Activated CD4-positive, alpha-beta T cell treated with anti-CD3 and anti-CD28 coated beads, Interleukin-2, amount 50 U/mL, for 16 hours (primary cell): ENCODE measurements at regions not wholly inside any gene's neighbourhood (a gene's known extent, or its start where the extent isn't known, plus 50 kb on each side); places are given as distances from the start of the nearest gene placed in this dataset.
A peak's percentile ranks its signal among the peaks of the same experiment; 100 is the strongest.

Experiments used
- DNase-seq: peaks from one replicate; pipeline ENCODE4 v3.0.0-alpha.2; 2020

- DNase-seq, result no peak
Measured at GRCh38 chr2:16615687-16616615, 49.7 kb downstream of the CYRIA start.

GRCh38 chr2:16615246-16615645, 50.4 kb downstream of the CYRIA start:
- DNase-seq, result no peak

GRCh38 chr2:16614314-16614860, 51.2 kb downstream of the CYRIA start:
- no peak for DNase-seq

GRCh38 chr2:16613539-16614011, 52.1 kb downstream of the CYRIA start:
- peak; percentile 25 for DNase-seq

GRCh38 chr2:16612490-16612889, 53.1 kb downstream of the CYRIA start:
- DNase-seq, result no peak

- no peak for DNase-seq
Measured at GRCh38 chr2:16609786-16610185, 55.8 kb downstream of the CYRIA start.

- peak; percentile 87 for DNase-seq
Measured at GRCh38 chr2:16608661-16609643, 56.7 kb downstream of the CYRIA start.

- no peak for DNase-seq
Measured at GRCh38 chr2:16607301-16607700, 58.3 kb downstream of the CYRIA start.

GRCh38 chr2:16604236-16604635, 61.4 kb downstream of the CYRIA start:
- no peak for DNase-seq

GRCh38 chr2:16591370-16591933, 74.2 kb downstream of the CYRIA start:
- DNase-seq, result no peak

GRCh38 chr2:16589465-16589864, 76.2 kb downstream of the CYRIA start:
- DNase-seq, result no peak

GRCh38 chr2:16588565-16588964, 77.1 kb downstream of the CYRIA start:
- no peak for DNase-seq

- no peak for DNase-seq
Measured at GRCh38 chr2:16587601-16588000, 78.0 kb downstream of the CYRIA start.

GRCh38 chr2:16584824-16585540, 80.7 kb downstream of the CYRIA start:
- no peak for DNase-seq

- no peak for DNase-seq
Measured at GRCh38 chr2:16584084-16584483, 81.5 kb downstream of the CYRIA start.

- DNase-seq, result no peak
Measured at GRCh38 chr2:16581241-16581640, 84.4 kb downstream of the CYRIA start.

- no peak for DNase-seq
Measured at GRCh38 chr2:16578081-16578480, 87.6 kb downstream of the CYRIA start.

GRCh38 chr2:16570516-16570915, 95.1 kb downstream of the CYRIA start:
- no peak for DNase-seq

- no peak for DNase-seq
Measured at GRCh38 chr2:16568998-16569784, 96.4 kb downstream of the CYRIA start.

- no peak for DNase-seq
Measured at GRCh38 chr2:16566701-16567100, 98.9 kb downstream of the CYRIA start.

- DNase-seq, result no peak
Measured at GRCh38 chr2:16565481-16565880, 100.2 kb downstream of the CYRIA start.
